Spinal cord (tissue), 9 donors: ENCODE measurements at regions not wholly inside any gene's neighbourhood (a gene's known extent, or its start where the extent isn't known, plus 50 kb on each side); places are given as distances from the start of the nearest gene placed in this dataset.
"Not testable (repeated sequence)": the region's sequence is repeated elsewhere in the genome, so short reads cannot be mapped to it uniquely, and the experiment has no call there.

ENCODE experiments used
- DNase-seq, 6 donors: peaks; one replicate each; pipeline versions ENCODE4 v3.0.0 to v3.0.0-alpha.2; 2013 to 2015; ENCODE audit warnings: low spot score in 6 of 6, low read depth in 4 of 6
- H3K27ac ChIP-seq: one replicate; pipeline ENCODE4 v1.5.1; 2013; ENCODE audit warnings: low read depth, low read length, control low read depth
- H3K27me3 ChIP-seq: one replicate; pipeline ENCODE4 v1.6.1; 2013; ENCODE audit warnings: low read length; ENCODE audit not compliant: control insufficient read depth, insufficient read depth
- H3K36me3 ChIP-seq: one replicate; pipeline ENCODE4 v1.6.1; 2013; ENCODE audit warnings: low read length; ENCODE audit not compliant: control insufficient read depth, insufficient read depth
- H3K4me1 ChIP-seq: one replicate; pipeline ENCODE4 v1.6.1; 2013; ENCODE audit warnings: low read length; ENCODE audit not compliant: control insufficient read depth, insufficient read depth
- H3K4me3 ChIP-seq: one replicate; pipeline ENCODE4 v1.5.1; 2013; ENCODE audit warnings: low read depth, low read length, control low read depth
- H3K9me3 ChIP-seq: one replicate; pipeline ENCODE4 v1.6.1; 2013; ENCODE audit warnings: low read length; ENCODE audit not compliant: control insufficient read depth, insufficient read depth
- WGBS: methylation state at CpG from one replicate; pipeline ENCODE4 v1.1.5; 2013; ENCODE audit warnings: missing lambda C conversion rate; ENCODE audit not compliant: insufficient coverage; 5-methylcytosine and 5-hydroxymethylcytosine counted together
- donor health status: healthy.

- Histone ChIP-seq H3K27me3 (no peaks in the 10 kb centered on the region), H3K4me1 (no peaks in the 10 kb centered on the region), H3K4me3 (no peak overlapping the region), H3K9me3 (peaks cover 6% of the 10 kb centered on the region), H3K36me3 (no peaks in the 10 kb centered on the region), H3K27ac (no peak overlapping the region)
- DNase-seq: no peak
- WGBS: 75% methylated on average over 1 of the region's 4 CpGs
Measured at GRCh38 chr21:28181730-28182129, 810.9 kb downstream of the LTN1 start.

GRCh38 chr21:28179136-28179535, 813.5 kb downstream of the LTN1 start:
- Histone ChIP-seq H3K36me3 (no peaks in the 10 kb centered on the region), H3K27ac (no peak overlapping the region), H3K9me3 (peaks cover 6% of the 10 kb centered on the region), H3K4me3 (no peak overlapping the region), H3K4me1 (no peaks in the 10 kb centered on the region), H3K27me3 (no peaks in the 10 kb centered on the region)
- DNase-seq: no peak

- WGBS: no CpG with 5 or more reads among the region's 1 CpG
- Histone ChIP-seq H3K9me3 (peaks cover 1% of the 10 kb centered on the region), H3K4me3 (no peak overlapping the region), H3K36me3 (no peaks in the 10 kb centered on the region), H3K27me3 (no peaks in the 10 kb centered on the region), H3K27ac (no peak overlapping the region), H3K4me1 (no peaks in the 10 kb centered on the region)
- DNase-seq: no peak
Measured at GRCh38 chr21:28177124-28177523, 815.6 kb downstream of the LTN1 start.

GRCh38 chr21:28174701-28175100, 818.0 kb downstream of the LTN1 start:
- Histone ChIP-seq H3K36me3 (no peaks in the 10 kb centered on the region), H3K9me3 (no peaks in the 10 kb centered on the region), H3K27me3 (no peaks in the 10 kb centered on the region), H3K4me3 (no peak overlapping the region), H3K27ac (no peak overlapping the region), H3K4me1 (no peaks in the 10 kb centered on the region)
- no peak for DNase-seq

- no peak for DNase-seq
- 77% methylated on average over 1 of the region's 2 CpGs for WGBS
- H3K4me1 ChIP-seq: no peaks in the 10 kb centered on the region
Measured at GRCh38 chr21:28174006-28174405, 818.7 kb downstream of the LTN1 start.

GRCh38 chr21:28172376-28172775, 820.3 kb downstream of the LTN1 start:
- H3K27ac ChIP-seq: no peak overlapping the region
- H3K36me3 ChIP-seq: no peaks in the 10 kb centered on the region
- no peak overlapping the region for H3K4me3 ChIP-seq
- H3K4me1 ChIP-seq: no peaks in the 10 kb centered on the region
- H3K9me3 ChIP-seq: no peaks in the 10 kb centered on the region
- no peak for DNase-seq
- WGBS: no CpG with 5 or more reads among the region's 2 CpGs
- H3K27me3 ChIP-seq: no peaks in the 10 kb centered on the region

More at GRCh38 chr21:28174006-28174405, 818.7 kb downstream of the LTN1 start:
- H3K27ac ChIP-seq: no peak overlapping the region
- H3K4me3 ChIP-seq: no peak overlapping the region
- no peaks in the 10 kb centered on the region for H3K9me3 ChIP-seq
- no peaks in the 10 kb centered on the region for H3K27me3 ChIP-seq
- H3K36me3 ChIP-seq: no peaks in the 10 kb centered on the region

GRCh38 chr21:28167366-28167765, 825.3 kb downstream of the LTN1 start:
- no peak overlapping the region for H3K4me3 ChIP-seq
- no peaks in the 10 kb centered on the region for H3K9me3 ChIP-seq
- no peaks in the 10 kb centered on the region for H3K36me3 ChIP-seq
- no peak overlapping the region for H3K27ac ChIP-seq
- no peaks in the 10 kb centered on the region for H3K4me1 ChIP-seq
- no peak for DNase-seq
- H3K27me3 ChIP-seq: no peaks in the 10 kb centered on the region

GRCh38 chr21:28164519-28164918, 828.2 kb downstream of the LTN1 start:
- not testable (repeated sequence) for H3K27me3 ChIP-seq, H3K27ac ChIP-seq, H3K9me3 ChIP-seq, H3K4me1 ChIP-seq, DNase-seq, H3K36me3 ChIP-seq, H3K4me3 ChIP-seq
- 93% methylated on average over 9 of the region's 9 CpGs for WGBS

GRCh38 chr21:28162052-28162451, 830.6 kb downstream of the LTN1 start:
- WGBS: 90% methylated on average over 14 of the region's 15 CpGs
- H3K36me3 ChIP-seq, H3K9me3 ChIP-seq, H3K27me3 ChIP-seq, H3K27ac ChIP-seq, H3K4me1 ChIP-seq, H3K4me3 ChIP-seq, DNase-seq: not testable (repeated sequence)

GRCh38 chr21:28160378-28160777, 832.3 kb downstream of the LTN1 start:
- Histone ChIP-seq H3K27ac (no peak overlapping the region), H3K27me3 (no peaks in the 10 kb centered on the region), H3K36me3 (no peaks in the 10 kb centered on the region), H3K4me1 (no peaks in the 10 kb centered on the region), H3K4me3 (no peak overlapping the region), H3K9me3 (no peaks in the 10 kb centered on the region)
- WGBS: no CpG with 5 or more reads among the region's 3 CpGs
- no peak for DNase-seq

GRCh38 chr21:28159396-28159795, 833.3 kb downstream of the LTN1 start:
- WGBS: 80% methylated on average over 1 of the region's 3 CpGs
- Histone ChIP-seq H3K27ac (no peak overlapping the region), H3K9me3 (no peaks in the 10 kb centered on the region), H3K27me3 (no peaks in the 10 kb centered on the region), H3K4me3 (no peak overlapping the region), H3K36me3 (no peaks in the 10 kb centered on the region), H3K4me1 (no peaks in the 10 kb centered on the region)
- DNase-seq: no peak
